ENCODE measurements at regions not wholly inside any gene's neighbourhood (a gene's known extent, or its start where the extent isn't known, plus 50 kb on each side); places are given as distances from the start of the nearest gene placed in this dataset.

- no peak for DNase-seq
- CTCF ChIA-PET: no interaction called here
Observed at GRCh38 chr18:27808683-27809082, 368.2 kb downstream of the CDH2 start.

More at GRCh38 chr18:27808683-27809082, 368.2 kb downstream of the CDH2 start:
- Histone ChIP-seq H3K4ac (ENCODE audit: low read depth, low read length) (no peak overlapping the region), H2AK5ac (ENCODE audit: low read depth, low read length) (no peak overlapping the region), H3K9ac (ENCODE audit: low read depth, low read length) (no peak overlapping the region), H3K56ac (ENCODE audit: extremely low read depth, insufficient read depth, low read length) (no peak overlapping the region), H4K91ac (ENCODE audit: insufficient read depth, low read depth, low read length) (no peak overlapping the region), H2AFZ (replicated peaks; ENCODE audit: low read length, poor library complexity) (no peak overlapping the region), H3K36me3 (ENCODE audit: control insufficient read depth, insufficient read depth, low read length) (no peaks in the 10 kb centered on the region), H2BK15ac (ENCODE audit: low read depth, low read length) (no peak overlapping the region), H4K8ac (ENCODE audit: low read depth in 2 of 2, low read length in 2 of 2) (no peak overlapping the region), H2AK9ac (replicated peaks; ENCODE audit: low read depth, low read length, poor library complexity) (no peak overlapping the region), H3K23ac (ENCODE audit: low read depth, low read length) (no peak overlapping the region), H2BK5ac (ENCODE audit: low read depth, low read length, poor library complexity, severe bottlenecking) (no peak overlapping the region), H3K18ac (ENCODE audit: low read depth, low read length) (no peak overlapping the region), H3K79me1 (ENCODE audit: low read depth in 1 of 2, low read length in 2 of 2) (no peaks in the 10 kb centered on the region), H3K27me3 (ENCODE audit: control insufficient read depth, insufficient read depth, low read length) (no peaks in the 10 kb centered on the region), H2BK20ac (ENCODE audit: low read depth, low read length) (no peak overlapping the region), H4K5ac (ENCODE audit: low read depth, low read length) (no peak overlapping the region), H3K9me1 (ENCODE audit: insufficient read depth, low read length) (no peaks in the 10 kb centered on the region), H3K4me1 (ENCODE audit: control insufficient read depth, insufficient read depth, low read length) (no peaks in the 10 kb centered on the region), H3K4me3 (ENCODE audit: insufficient read depth, low read depth, low read length) (no peak overlapping the region), H3K4me2 (ENCODE audit: low read depth, low read length) (no peak overlapping the region), H3K27ac (ENCODE audit: insufficient read depth, low read length) (no peak overlapping the region), H4K20me1 (ENCODE audit: insufficient read depth, low read length) (no peaks in the 10 kb centered on the region), H2BK120ac (ENCODE audit: low read depth, low read length) (no peak overlapping the region), H3K9me3 (ENCODE audit: control insufficient read depth, insufficient read depth, low read length) (no peaks in the 10 kb centered on the region), H3K14ac (replicated peaks; ENCODE audit: low read depth, low read length) (no peak overlapping the region)
- no peak for ATAC-seq (ENCODE audit: low read depth)
- POLR2A ChIA-PET (ENCODE audit: unreplicated experiment): no interaction called here
- in situ Hi-C loops (cut with MboI; ENCODE audit: low sequenced_read_pairs) (no loop called here), dilution Hi-C loops (cut with HindIII; ENCODE audit: low sequenced_read_pairs, unreplicated experiment) (no loop called here), intact Hi-C loops (cut with micrococcal nuclease) (no loop called here)
- no peak for TF ChIP-seq RCOR1 (IDR thresholded peaks at IDR 0.05; ENCODE audit: insufficient replicate concordance, low read length)
- TF ChIP-seq SMC3 (IDR thresholded peaks at IDR 0.05; ENCODE audit: low read depth, low read length): no peak
- no peak for TF ChIP-seq USF2 (IDR thresholded peaks at IDR 0.05; ENCODE audit: low read depth, low read length)
- no peak for TF ChIP-seq NFE2L2 (IDR thresholded peaks at IDR 0.05; ENCODE audit: low read depth, low read length)
- TF ChIP-seq CEBPB (IDR thresholded peaks at IDR 0.05; ENCODE audit: low read depth, low read length): no peak
- no peak for TF ChIP-seq CTCF (conservative IDR thresholded peaks at IDR 0.05; ENCODE audit: low read depth, low read length)
- TF ChIP-seq MAZ (IDR thresholded peaks at IDR 0.05; ENCODE audit: borderline replicate concordance, low read depth, low read length): no peak
- no peak for TF ChIP-seq BHLHE40 (IDR thresholded peaks at IDR 0.05; ENCODE audit: low read depth, low read length)
- no peak for TF ChIP-seq ELK1 (IDR thresholded peaks at IDR 0.05; ENCODE audit: borderline replicate concordance, low read depth, low read length)
- TF ChIP-seq MAFK (IDR thresholded peaks at IDR 0.05; ENCODE audit: low read depth, low read length): no peak
- no peak for TF ChIP-seq CHD1 (IDR thresholded peaks at IDR 0.05; ENCODE audit: low read depth, low read length)
- no peak for TF ChIP-seq FOS (IDR thresholded peaks at IDR 0.05; ENCODE audit: low read depth, low read length)
- TF ChIP-seq RFX5 (IDR thresholded peaks at IDR 0.05; ENCODE audit: low read depth, low read length): no peak
- TF ChIP-seq POLR2A (IDR thresholded peaks at IDR 0.05; ENCODE audit: low read depth, low read length): no peak
- no peak for TF ChIP-seq RAD21 (IDR thresholded peaks at IDR 0.05; ENCODE audit: low read length)
- no peak for TF ChIP-seq MXI1 (IDR thresholded peaks at IDR 0.05; ENCODE audit: borderline replicate concordance, low read depth, low read length)
- BruUV-seq (replicated peaks): no TSS peak
- WGBS, 2 experiments (ENCODE audit: extremely low coverage in 2 of 2, insufficient read length in 1 of 2): no CpG with 5 or more reads among the region's 1 CpG
